Epithelial cell of proximal tubule (primary cell): ENCODE measurements at regions not wholly inside any gene's neighbourhood (a gene's known extent, or its start where the extent isn't known, plus 50 kb on each side); places are given as distances from the start of the nearest gene placed in this dataset.
"Not testable (repeated sequence)": the region's sequence is repeated elsewhere in the genome, so short reads cannot be mapped to it uniquely, and the experiment has no call there.

Source experiments
- DNase-seq: peaks from one replicate; pipeline ENCODE4 v3.0.0-alpha.2; 2011; ENCODE audit warnings: low read depth
- H3K4me3 ChIP-seq: 2 replicates; pipeline ENCODE4 v1.5.1; 2011; ENCODE audit warnings: low read depth, mild to moderate bottlenecking, low read length
- CTCF ChIP-seq: conservative IDR thresholded peaks from 2 replicates; pipeline ENCODE4 v1.5.1; 2012; ENCODE audit warnings: low read depth, mild to moderate bottlenecking, low read length

GRCh38 chr22:48417225-48418070 lies 1410.2 kb downstream of the BRD1 start:
- DNase-seq, result no peak
- no peak for TF ChIP-seq CTCF
- no peak overlapping the region for H3K4me3 ChIP-seq

GRCh38 chr22:48416396-48417224 lies 1411.1 kb downstream of the BRD1 start:
- TF ChIP-seq CTCF, result no peak
- no peak for DNase-seq
- no peak overlapping the region for H3K4me3 ChIP-seq

GRCh38 chr22:48415520-48415919 lies 1412.2 kb downstream of the BRD1 start:
- no peak for DNase-seq
- H3K4me3 ChIP-seq, result no peak overlapping the region
- no peak for TF ChIP-seq CTCF

GRCh38 chr22:48414651-48415050 lies 1413.0 kb downstream of the BRD1 start:
- H3K4me3 ChIP-seq, result no peak overlapping the region
- no peak for TF ChIP-seq CTCF
- DNase-seq, result no peak

GRCh38 chr22:48412931-48413330 lies 1414.7 kb downstream of the BRD1 start:
- DNase-seq, H3K4me3 ChIP-seq: not testable (repeated sequence)

GRCh38 chr22:48410536-48410935 lies 1417.1 kb downstream of the BRD1 start:
- TF ChIP-seq CTCF, result no peak
- H3K4me3 ChIP-seq, result no peak overlapping the region
- no peak for DNase-seq

GRCh38 chr22:48407256-48407955 lies 1420.3 kb downstream of the BRD1 start:
- no peak for DNase-seq
- H3K4me3 ChIP-seq, result no peak overlapping the region
- no peak for TF ChIP-seq CTCF
